H1 (cell line): ENCODE measurements at regions not wholly inside any gene's neighbourhood (a gene's known extent, or its start where the extent isn't known, plus 50 kb on each side); places are given as distances from the start of the nearest gene placed in this dataset.

Source experiments
- POLR2A ChIP-seq, 2 experiments: IDR thresholded peaks; 1 replicate in 1 of 2; 2 replicates in 1 of 2; pipeline ENCODE4 v1.6.1; 2011; ENCODE audit warnings: low read depth in 2 of 2, low read length in 2 of 2, mild to moderate bottlenecking in 2 of 2; ENCODE audit errors: control extremely low read depth in 1 of 2
- TF ChIP-seq, protein P1 (sequence below): fragments of 300-600 bp; sonication (generic); IDR thresholded peaks from 2 replicates; pipeline ENCODE4 v1.7.1; 2012; ENCODE audit warnings: low read length, moderate library complexity, mild to moderate bottlenecking, inconsistent platforms; ENCODE audit not compliant: insufficient replicate concordance
- TF ChIP-seq, protein P2 (sequence below): IDR thresholded peaks from 2 replicates; pipeline ENCODE4 v1.6.1; 2012; ENCODE audit warnings: inconsistent platforms

DNA sequence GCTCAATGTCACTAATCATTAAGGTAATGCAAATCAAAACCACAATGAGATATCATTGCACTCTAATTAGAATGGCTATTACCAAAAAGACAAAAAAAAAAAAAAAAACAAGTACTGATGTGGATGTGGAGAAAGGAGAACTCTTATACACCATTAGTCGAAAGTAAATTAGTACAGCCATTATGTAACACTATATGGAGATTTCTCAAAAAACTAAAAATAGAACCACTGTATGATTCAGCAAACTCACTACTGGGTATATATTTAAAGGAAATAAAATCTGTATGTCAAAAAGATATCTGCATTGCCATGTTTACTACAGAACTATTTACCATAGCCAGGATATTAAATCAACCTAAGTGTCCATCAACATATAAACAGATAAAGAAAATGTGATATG lies 265.4 kb upstream of the ARHGAP20 start (continued):
- TF ChIP-seq, protein P1, sequence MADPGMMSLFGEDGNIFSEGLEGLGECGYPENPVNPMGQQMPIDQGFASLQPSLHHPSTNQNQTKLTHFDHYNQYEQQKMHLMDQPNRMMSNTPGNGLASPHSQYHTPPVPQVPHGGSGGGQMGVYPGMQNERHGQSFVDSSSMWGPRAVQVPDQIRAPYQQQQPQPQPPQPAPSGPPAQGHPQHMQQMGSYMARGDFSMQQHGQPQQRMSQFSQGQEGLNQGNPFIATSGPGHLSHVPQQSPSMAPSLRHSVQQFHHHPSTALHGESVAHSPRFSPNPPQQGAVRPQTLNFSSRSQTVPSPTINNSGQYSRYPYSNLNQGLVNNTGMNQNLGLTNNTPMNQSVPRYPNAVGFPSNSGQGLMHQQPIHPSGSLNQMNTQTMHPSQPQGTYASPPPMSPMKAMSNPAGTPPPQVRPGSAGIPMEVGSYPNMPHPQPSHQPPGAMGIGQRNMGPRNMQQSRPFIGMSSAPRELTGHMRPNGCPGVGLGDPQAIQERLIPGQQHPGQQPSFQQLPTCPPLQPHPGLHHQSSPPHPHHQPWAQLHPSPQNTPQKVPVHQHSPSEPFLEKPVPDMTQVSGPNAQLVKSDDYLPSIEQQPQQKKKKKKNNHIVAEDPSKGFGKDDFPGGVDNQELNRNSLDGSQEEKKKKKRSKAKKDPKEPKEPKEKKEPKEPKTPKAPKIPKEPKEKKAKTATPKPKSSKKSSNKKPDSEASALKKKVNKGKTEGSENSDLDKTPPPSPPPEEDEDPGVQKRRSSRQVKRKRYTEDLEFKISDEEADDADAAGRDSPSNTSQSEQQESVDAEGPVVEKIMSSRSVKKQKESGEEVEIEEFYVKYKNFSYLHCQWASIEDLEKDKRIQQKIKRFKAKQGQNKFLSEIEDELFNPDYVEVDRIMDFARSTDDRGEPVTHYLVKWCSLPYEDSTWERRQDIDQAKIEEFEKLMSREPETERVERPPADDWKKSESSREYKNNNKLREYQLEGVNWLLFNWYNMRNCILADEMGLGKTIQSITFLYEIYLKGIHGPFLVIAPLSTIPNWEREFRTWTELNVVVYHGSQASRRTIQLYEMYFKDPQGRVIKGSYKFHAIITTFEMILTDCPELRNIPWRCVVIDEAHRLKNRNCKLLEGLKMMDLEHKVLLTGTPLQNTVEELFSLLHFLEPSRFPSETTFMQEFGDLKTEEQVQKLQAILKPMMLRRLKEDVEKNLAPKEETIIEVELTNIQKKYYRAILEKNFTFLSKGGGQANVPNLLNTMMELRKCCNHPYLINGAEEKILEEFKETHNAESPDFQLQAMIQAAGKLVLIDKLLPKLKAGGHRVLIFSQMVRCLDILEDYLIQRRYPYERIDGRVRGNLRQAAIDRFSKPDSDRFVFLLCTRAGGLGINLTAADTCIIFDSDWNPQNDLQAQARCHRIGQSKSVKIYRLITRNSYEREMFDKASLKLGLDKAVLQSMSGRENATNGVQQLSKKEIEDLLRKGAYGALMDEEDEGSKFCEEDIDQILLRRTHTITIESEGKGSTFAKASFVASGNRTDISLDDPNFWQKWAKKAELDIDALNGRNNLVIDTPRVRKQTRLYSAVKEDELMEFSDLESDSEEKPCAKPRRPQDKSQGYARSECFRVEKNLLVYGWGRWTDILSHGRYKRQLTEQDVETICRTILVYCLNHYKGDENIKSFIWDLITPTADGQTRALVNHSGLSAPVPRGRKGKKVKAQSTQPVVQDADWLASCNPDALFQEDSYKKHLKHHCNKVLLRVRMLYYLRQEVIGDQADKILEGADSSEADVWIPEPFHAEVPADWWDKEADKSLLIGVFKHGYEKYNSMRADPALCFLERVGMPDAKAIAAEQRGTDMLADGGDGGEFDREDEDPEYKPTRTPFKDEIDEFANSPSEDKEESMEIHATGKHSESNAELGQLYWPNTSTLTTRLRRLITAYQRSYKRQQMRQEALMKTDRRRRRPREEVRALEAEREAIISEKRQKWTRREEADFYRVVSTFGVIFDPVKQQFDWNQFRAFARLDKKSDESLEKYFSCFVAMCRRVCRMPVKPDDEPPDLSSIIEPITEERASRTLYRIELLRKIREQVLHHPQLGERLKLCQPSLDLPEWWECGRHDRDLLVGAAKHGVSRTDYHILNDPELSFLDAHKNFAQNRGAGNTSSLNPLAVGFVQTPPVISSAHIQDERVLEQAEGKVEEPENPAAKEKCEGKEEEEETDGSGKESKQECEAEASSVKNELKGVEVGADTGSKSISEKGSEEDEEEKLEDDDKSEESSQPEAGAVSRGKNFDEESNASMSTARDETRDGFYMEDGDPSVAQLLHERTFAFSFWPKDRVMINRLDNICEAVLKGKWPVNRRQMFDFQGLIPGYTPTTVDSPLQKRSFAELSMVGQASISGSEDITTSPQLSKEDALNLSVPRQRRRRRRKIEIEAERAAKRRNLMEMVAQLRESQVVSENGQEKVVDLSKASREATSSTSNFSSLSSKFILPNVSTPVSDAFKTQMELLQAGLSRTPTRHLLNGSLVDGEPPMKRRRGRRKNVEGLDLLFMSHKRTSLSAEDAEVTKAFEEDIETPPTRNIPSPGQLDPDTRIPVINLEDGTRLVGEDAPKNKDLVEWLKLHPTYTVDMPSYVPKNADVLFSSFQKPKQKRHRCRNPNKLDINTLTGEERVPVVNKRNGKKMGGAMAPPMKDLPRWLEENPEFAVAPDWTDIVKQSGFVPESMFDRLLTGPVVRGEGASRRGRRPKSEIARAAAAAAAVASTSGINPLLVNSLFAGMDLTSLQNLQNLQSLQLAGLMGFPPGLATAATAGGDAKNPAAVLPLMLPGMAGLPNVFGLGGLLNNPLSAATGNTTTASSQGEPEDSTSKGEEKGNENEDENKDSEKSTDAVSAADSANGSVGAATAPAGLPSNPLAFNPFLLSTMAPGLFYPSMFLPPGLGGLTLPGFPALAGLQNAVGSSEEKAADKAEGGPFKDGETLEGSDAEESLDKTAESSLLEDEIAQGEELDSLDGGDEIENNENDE, result no peak
- TF ChIP-seq, protein P2, sequence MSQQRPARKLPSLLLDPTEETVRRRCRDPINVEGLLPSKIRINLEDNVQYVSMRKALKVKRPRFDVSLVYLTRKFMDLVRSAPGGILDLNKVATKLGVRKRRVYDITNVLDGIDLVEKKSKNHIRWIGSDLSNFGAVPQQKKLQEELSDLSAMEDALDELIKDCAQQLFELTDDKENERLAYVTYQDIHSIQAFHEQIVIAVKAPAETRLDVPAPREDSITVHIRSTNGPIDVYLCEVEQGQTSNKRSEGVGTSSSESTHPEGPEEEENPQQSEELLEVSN, result no peak
- TF ChIP-seq POLR2A (IDR thresholded peaks at IDR 0.05; ENCODE audit: control extremely low read depth in 1 of 2, low read depth in 2 of 2, low read length in 2 of 2), result no peak
- TF ChIP-seq, all 59 proteins: peak for 0
